Osteoblast (primary cell): ENCODE measurements at regions not wholly inside any gene's neighbourhood (a gene's known extent, or its start where the extent isn't known, plus 50 kb on each side); places are given as distances from the start of the nearest gene placed in this dataset.

Experiments
- DNase-seq: peaks from one replicate; pipeline ENCODE4 v3.0.0; 2011; ENCODE audit warnings: low spot score, mixed read lengths; ENCODE audit not compliant: insufficient read length; ENCODE audit errors: missing footprints
- H2AFZ ChIP-seq: 2 replicates; pipeline ENCODE4 v1.6.0; 2011; ENCODE audit warnings: mild to moderate bottlenecking, low read length
- H3K27ac ChIP-seq: 2 replicates; pipeline ENCODE4 v1.5.1; 2011; ENCODE audit warnings: mild to moderate bottlenecking, low read depth, low read length, moderate library complexity
- H3K27me3 ChIP-seq: 2 replicates; pipeline ENCODE4 v1.6.0; 2012; ENCODE audit warnings: mild to moderate bottlenecking, control low read depth, inconsistent platforms, low read length, moderate library complexity; ENCODE audit not compliant: insufficient read depth
- H3K36me3 ChIP-seq: 2 replicates; pipeline ENCODE4 v1.5.1; 2011; ENCODE audit warnings: mild to moderate bottlenecking, low read length, control low read depth, moderate library complexity; ENCODE audit not compliant: insufficient read depth
- H3K4me1 ChIP-seq: 2 replicates; pipeline ENCODE4 v1.5.1; 2011; ENCODE audit warnings: mild to moderate bottlenecking, low read length, control low read depth, moderate library complexity; ENCODE audit not compliant: insufficient read depth
- H3K4me2 ChIP-seq: 2 replicates; pipeline ENCODE4 v1.6.0; 2011; ENCODE audit warnings: mild to moderate bottlenecking, low read length; ENCODE audit not compliant: insufficient read depth
- H3K4me3 ChIP-seq: fragments of 200-600 bp; sonication (generic); 3 replicates; pipeline ENCODE4 v1.5.1; 2012; ENCODE audit warnings: mild to moderate bottlenecking, low read length, inconsistent platforms; ENCODE audit not compliant: insufficient read depth
- H3K79me2 ChIP-seq: 2 replicates; pipeline ENCODE4 v1.6.0; 2012; ENCODE audit warnings: mild to moderate bottlenecking, low read length, control low read depth, inconsistent platforms; ENCODE audit not compliant: insufficient read depth
- H3K9me3 ChIP-seq: 2 replicates; pipeline ENCODE4 v1.5.1; 2011; ENCODE audit warnings: low read depth, low read length, control low read depth
- H4K20me1 ChIP-seq: 2 replicates; pipeline ENCODE4 v1.6.0; 2012; ENCODE audit warnings: mild to moderate bottlenecking, low read length, control low read depth; ENCODE audit not compliant: insufficient read depth
- TF ChIP-seq, protein P1 (sequence below): IDR thresholded peaks from 2 replicates; pipeline ENCODE4 v1.5.1; 2011; ENCODE audit warnings: mild to moderate bottlenecking, low read depth, low read length, moderate library complexity; ENCODE audit errors: extremely low read depth

DNA sequence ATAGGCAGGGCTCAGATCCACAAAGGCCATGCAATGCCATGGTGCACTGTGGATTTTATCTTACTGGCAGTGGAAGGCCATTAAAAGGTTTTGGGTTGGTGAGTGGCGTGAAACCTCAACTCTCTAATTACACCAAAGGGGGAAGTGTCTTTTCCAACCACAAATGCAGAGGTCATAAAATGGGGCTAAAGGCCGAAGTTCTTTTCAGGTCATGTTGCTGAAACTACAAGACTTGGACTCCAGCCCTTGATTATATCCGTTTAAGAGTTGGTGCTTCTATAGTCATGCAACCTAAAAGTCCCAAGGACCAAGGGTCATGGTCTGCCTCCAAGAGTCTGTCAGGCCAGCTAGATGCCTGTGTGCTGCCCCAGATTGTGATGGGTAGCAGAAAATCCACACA, 434.3 kb downstream of the RAB38 start:
- Histone ChIP-seq H3K4me1 (no peaks in the 10 kb centered on the region), H3K27me3 (no peaks in the 10 kb centered on the region), H3K36me3 (no peaks in the 10 kb centered on the region), H4K20me1 (no peaks in the 10 kb centered on the region), H3K79me2 (no peaks in the 10 kb centered on the region), H3K27ac (no peak overlapping the region), H3K4me2 (no peak overlapping the region), H3K9me3 (no peaks in the 10 kb centered on the region), H3K4me3 (no peak overlapping the region), H2AFZ (no peak overlapping the region)
- DNase-seq = no peak
- TF ChIP-seq, protein P1, sequence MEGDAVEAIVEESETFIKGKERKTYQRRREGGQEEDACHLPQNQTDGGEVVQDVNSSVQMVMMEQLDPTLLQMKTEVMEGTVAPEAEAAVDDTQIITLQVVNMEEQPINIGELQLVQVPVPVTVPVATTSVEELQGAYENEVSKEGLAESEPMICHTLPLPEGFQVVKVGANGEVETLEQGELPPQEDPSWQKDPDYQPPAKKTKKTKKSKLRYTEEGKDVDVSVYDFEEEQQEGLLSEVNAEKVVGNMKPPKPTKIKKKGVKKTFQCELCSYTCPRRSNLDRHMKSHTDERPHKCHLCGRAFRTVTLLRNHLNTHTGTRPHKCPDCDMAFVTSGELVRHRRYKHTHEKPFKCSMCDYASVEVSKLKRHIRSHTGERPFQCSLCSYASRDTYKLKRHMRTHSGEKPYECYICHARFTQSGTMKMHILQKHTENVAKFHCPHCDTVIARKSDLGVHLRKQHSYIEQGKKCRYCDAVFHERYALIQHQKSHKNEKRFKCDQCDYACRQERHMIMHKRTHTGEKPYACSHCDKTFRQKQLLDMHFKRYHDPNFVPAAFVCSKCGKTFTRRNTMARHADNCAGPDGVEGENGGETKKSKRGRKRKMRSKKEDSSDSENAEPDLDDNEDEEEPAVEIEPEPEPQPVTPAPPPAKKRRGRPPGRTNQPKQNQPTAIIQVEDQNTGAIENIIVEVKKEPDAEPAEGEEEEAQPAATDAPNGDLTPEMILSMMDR = no peak

DNA sequence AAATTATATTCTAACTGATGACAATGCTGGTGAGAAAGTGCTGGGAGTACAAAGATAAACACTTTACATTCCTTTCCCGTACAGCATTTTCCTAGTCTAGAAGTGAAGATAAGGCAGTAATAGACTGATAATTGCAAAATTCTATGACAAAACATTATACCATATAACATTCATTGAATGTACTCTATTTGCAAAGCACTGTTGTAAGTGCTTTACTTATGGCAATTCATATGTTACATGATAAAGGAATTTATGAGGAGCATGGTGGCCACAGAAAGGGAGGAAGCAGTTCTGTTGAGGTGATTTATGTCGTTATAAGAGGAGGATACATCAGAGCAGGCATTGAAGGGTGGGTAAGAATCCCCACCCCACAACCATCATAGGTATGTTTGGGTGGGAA, 434.8 kb downstream of the RAB38 start:
- Histone ChIP-seq H3K4me3 (no peak overlapping the region), H3K9me3 (no peaks in the 10 kb centered on the region), H3K27me3 (no peaks in the 10 kb centered on the region), H3K27ac (no peak overlapping the region), H3K36me3 (no peaks in the 10 kb centered on the region), H3K79me2 (no peaks in the 10 kb centered on the region), H3K4me2 (no peak overlapping the region), H3K4me1 (no peaks in the 10 kb centered on the region), H4K20me1 (no peaks in the 10 kb centered on the region), H2AFZ (no peak overlapping the region)
- TF ChIP-seq, protein P1 = no peak
- no peak for DNase-seq

DNA sequence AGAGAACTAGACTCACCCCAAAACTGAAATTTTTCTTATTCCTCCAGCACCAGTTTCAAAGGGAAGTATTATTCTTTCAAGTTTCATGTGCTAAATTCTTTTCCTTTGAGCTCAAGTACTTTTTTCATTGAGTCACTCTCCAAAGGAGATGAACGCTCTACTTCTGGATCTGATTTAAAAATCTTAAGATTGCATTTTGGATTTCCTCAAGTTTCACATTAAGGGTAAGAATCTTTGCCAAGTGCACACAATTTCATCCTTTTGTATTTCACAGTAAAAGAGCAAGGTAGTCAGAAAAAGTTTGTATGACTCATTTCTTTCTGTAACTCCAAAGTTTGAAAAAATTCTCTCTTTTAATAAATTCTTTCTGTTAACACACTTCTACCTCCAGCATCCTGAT, 435.5 kb downstream of the RAB38 start:
- H3K27ac ChIP-seq = no peak overlapping the region
- no peak overlapping the region for H2AFZ ChIP-seq
- no peaks in the 10 kb centered on the region for H3K79me2 ChIP-seq
- no peaks in the 10 kb centered on the region for H3K36me3 ChIP-seq
- H3K9me3 ChIP-seq = no peaks in the 10 kb centered on the region
- no peak overlapping the region for H3K4me2 ChIP-seq
- no peaks in the 10 kb centered on the region for H3K4me1 ChIP-seq
- H3K27me3 ChIP-seq = no peaks in the 10 kb centered on the region
- H3K4me3 ChIP-seq = no peak overlapping the region
- no peak for DNase-seq
- TF ChIP-seq, protein P1 = no peak
- no peaks in the 10 kb centered on the region for H4K20me1 ChIP-seq

DNA sequence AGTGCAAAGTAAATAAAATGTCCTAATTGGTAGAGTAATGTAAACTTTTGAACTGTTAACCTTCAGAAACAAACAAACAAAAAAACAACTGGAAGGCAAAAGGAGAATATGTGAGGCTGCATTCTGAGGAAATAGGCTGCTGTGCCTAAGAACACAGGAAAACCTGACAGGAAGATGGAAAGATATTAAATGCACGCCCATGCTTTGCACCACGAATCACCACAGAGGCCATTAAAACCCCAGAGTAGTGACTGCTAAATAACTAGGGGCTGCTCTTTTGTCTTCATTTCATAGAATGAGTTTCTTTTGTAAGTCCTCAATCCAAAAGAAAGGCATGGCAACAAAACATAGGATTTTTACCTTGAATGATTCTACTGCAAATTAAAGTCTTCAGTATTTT, 436.0 kb downstream of the RAB38 start:
- Histone ChIP-seq H2AFZ (no peak overlapping the region), H3K79me2 (no peaks in the 10 kb centered on the region), H3K9me3 (no peaks in the 10 kb centered on the region), H3K27me3 (no peaks in the 10 kb centered on the region), H3K4me1 (no peaks in the 10 kb centered on the region), H3K27ac (no peak overlapping the region), H3K36me3 (no peaks in the 10 kb centered on the region), H3K4me2 (no peak overlapping the region), H3K4me3 (no peak overlapping the region), H4K20me1 (no peaks in the 10 kb centered on the region)
- TF ChIP-seq, protein P1 = no peak
- DNase-seq = no peak
